Mesenchymal stem cell (in vitro differentiated cells and primary cell): ENCODE measurements at regions not wholly inside any gene's neighbourhood (a gene's known extent, or its start where the extent isn't known, plus 50 kb on each side); places are given as distances from the start of the nearest gene placed in this dataset.
"Not testable (repeated sequence)": the region's sequence is repeated elsewhere in the genome, so short reads cannot be mapped to it uniquely, and the experiment has no call there.

ENCODE experiments used
- DNase-seq: peaks from one replicate; pipeline ENCODE4 v3.0.0-alpha.2; 2013
- H2AFZ ChIP-seq: one replicate; pipeline ENCODE4 v1.6.1; 2013; ENCODE audit warnings: low read depth, mild to moderate bottlenecking, control low read depth, inconsistent platforms, low read length, moderate library complexity
- H2AK5ac ChIP-seq: 2 replicates; pipeline ENCODE4 v1.6.1; 2013; ENCODE audit warnings: low read length, moderate library complexity, mild to moderate bottlenecking, inconsistent platforms; ENCODE audit not compliant: severe bottlenecking
- H2BK120ac ChIP-seq: one replicate; pipeline ENCODE4 v1.6.1; 2013; ENCODE audit warnings: low read depth, mild to moderate bottlenecking, inconsistent platforms, low read length, moderate library complexity
- H2BK12ac ChIP-seq, 2 experiments: one replicate each; pipeline ENCODE4 v1.6.1; 2013; ENCODE audit warnings: inconsistent platforms in 2 of 2, low read length in 2 of 2, mild to moderate bottlenecking in 2 of 2, moderate library complexity in 2 of 2, control low read depth in 1 of 2
- H2BK15ac ChIP-seq: one replicate; pipeline ENCODE4 v1.6.1; 2013; ENCODE audit warnings: mild to moderate bottlenecking, low read depth, inconsistent platforms; ENCODE audit not compliant: poor library complexity, severe bottlenecking
- H2BK5ac ChIP-seq: 2 replicates; pipeline ENCODE4 v1.6.1; 2013; ENCODE audit warnings: low read depth, mild to moderate bottlenecking, low read length, control low read depth, inconsistent platforms; ENCODE audit not compliant: poor library complexity, severe bottlenecking
- H3K14ac ChIP-seq, 2 experiments: one replicate each; pipeline ENCODE4 v1.6.1; 2013; ENCODE audit warnings: inconsistent platforms in 2 of 2, low read length in 2 of 2, control low read depth in 1 of 2, mild to moderate bottlenecking in 1 of 2, moderate library complexity in 1 of 2
- H3K18ac ChIP-seq, 2 experiments: one replicate each; pipeline ENCODE4 v1.6.1; 2013; ENCODE audit warnings: inconsistent platforms in 2 of 2, low read length in 2 of 2, control low read depth in 1 of 2, low read depth in 1 of 2, mild to moderate bottlenecking in 1 of 2
- H3K23ac ChIP-seq, 2 experiments: one replicate each; pipeline ENCODE4 v1.6.1; 2013; ENCODE audit warnings: inconsistent platforms in 2 of 2, low read length in 2 of 2, mild to moderate bottlenecking in 2 of 2, moderate library complexity in 2 of 2, control low read depth in 1 of 2
- H3K27ac ChIP-seq: 2 replicates; pipeline ENCODE4 v1.5.1; 2013; ENCODE audit warnings: mild to moderate bottlenecking, moderate library complexity, low read length, control low read depth, inconsistent platforms; ENCODE audit not compliant: poor library complexity, severe bottlenecking
- H3K27me3 ChIP-seq, 2 experiments: 2 replicates each; pipeline versions ENCODE4 v1.6.1 to v1.7.0; 2013; ENCODE audit warnings: low read length in 2 of 2, mild to moderate bottlenecking in 2 of 2, moderate library complexity in 2 of 2, control low read depth in 1 of 2, inconsistent platforms in 1 of 2; ENCODE audit not compliant: control insufficient read depth in 1 of 2, insufficient read depth in 1 of 2
- H3K36me3 ChIP-seq, 2 experiments: 2 replicates each; pipeline versions ENCODE4 v1.6.1 to v1.7.0; 2013; ENCODE audit warnings: low read length in 2 of 2, control low read depth in 1 of 2, inconsistent platforms in 1 of 2, low read depth in 1 of 2, mild to moderate bottlenecking in 1 of 2; ENCODE audit not compliant: insufficient read depth in 2 of 2, control insufficient read depth in 1 of 2
- H3K4ac ChIP-seq, 2 experiments: one replicate each; pipeline ENCODE4 v1.6.1; 2013; ENCODE audit warnings: inconsistent platforms in 2 of 2, low read length in 2 of 2, mild to moderate bottlenecking in 2 of 2, moderate library complexity in 2 of 2, control low read depth in 1 of 2, low read depth in 1 of 2
- H3K4me1 ChIP-seq: 2 replicates; pipeline ENCODE4 v1.6.1; 2013; ENCODE audit warnings: low read depth, low read length, control low read depth; ENCODE audit not compliant: control insufficient read depth, insufficient read depth
- H3K4me2 ChIP-seq: 2 replicates; pipeline ENCODE4 v1.6.1; 2013; ENCODE audit warnings: low read length, mild to moderate bottlenecking, inconsistent platforms; ENCODE audit not compliant: poor library complexity, severe bottlenecking
- H3K4me3 ChIP-seq, 2 experiments: 2 replicates each; pipeline versions ENCODE4 v1.5.1 to v1.7.0; 2013; ENCODE audit warnings: low read length in 2 of 2, mild to moderate bottlenecking in 2 of 2, control low read depth in 1 of 2, low read depth in 1 of 2; ENCODE audit not compliant: insufficient read depth in 1 of 2
- H3K79me1 ChIP-seq: replicated peaks from 2 replicates; pipeline ENCODE4 v1.6.1; 2013; ENCODE audit warnings: mild to moderate bottlenecking, control low read depth, low read length, inconsistent platforms; ENCODE audit not compliant: poor library complexity, severe bottlenecking
- H3K9ac ChIP-seq: 2 replicates; pipeline ENCODE4 v1.7.0; 2013; ENCODE audit warnings: mild to moderate bottlenecking, low read length, moderate library complexity
- H3K9me3 ChIP-seq: 2 replicates; pipeline ENCODE4 v1.7.0; 2013; ENCODE audit warnings: mild to moderate bottlenecking, low read length; ENCODE audit not compliant: control insufficient read depth
- H4K8ac ChIP-seq: one replicate; pipeline ENCODE4 v1.6.1; 2013; ENCODE audit warnings: inconsistent platforms, mild to moderate bottlenecking, low read length, moderate library complexity
- H4K91ac ChIP-seq: one replicate; pipeline ENCODE4 v1.6.1; 2013; ENCODE audit warnings: mild to moderate bottlenecking, low read length, inconsistent platforms
- WGBS: methylation state at CpG from one replicate; pipeline ENCODE4 v1.1.7; 2013; ENCODE audit warnings: mixed read lengths; 5-methylcytosine and 5-hydroxymethylcytosine counted together

DNA sequence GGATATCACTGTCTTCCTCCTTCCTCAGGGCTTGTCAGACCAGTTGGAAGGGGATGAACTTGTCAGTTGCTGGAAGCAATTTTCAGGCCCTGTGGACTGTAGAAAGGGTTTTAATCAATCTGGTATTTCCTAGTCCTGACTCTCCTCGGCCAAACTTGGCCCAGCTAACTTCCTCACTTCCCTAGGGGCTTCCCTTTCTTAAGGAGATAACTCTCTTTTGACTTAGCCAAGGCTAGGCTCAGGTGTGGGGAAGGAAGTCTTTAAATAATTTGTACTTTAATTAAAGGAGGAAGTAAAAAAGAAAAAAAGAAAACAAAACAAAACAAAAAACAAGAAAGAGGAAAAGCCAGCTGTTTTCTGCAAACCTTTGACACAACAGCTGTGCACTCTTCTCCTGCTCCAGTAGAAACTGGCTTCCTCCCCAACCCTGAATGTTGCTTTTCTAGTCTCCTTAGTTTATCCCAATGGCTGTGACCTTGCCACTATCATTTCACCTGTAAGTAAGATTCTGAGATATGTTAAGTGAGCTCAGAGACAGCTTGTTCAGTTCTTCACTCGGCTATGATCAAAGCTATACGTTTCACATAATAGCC lies 53.0 kb upstream of the ST3GAL6 start:
- no peak overlapping the region for H3K4me3 ChIP-seq
- H3K4ac ChIP-seq = no peak overlapping the region
- no peaks in the 10 kb centered on the region for H3K79me1 ChIP-seq
- no peak overlapping the region for H2BK5ac ChIP-seq
- no peak overlapping the region for H3K18ac ChIP-seq
- no peak overlapping the region for H3K27ac ChIP-seq
- H4K8ac ChIP-seq = no peak overlapping the region
- H2BK120ac ChIP-seq = no peak overlapping the region
- H3K27me3 ChIP-seq = no peaks in the 10 kb centered on the region
- no peaks in the 10 kb centered on the region for H3K4me1 ChIP-seq
- no peak overlapping the region for H3K14ac ChIP-seq
- no peak overlapping the region for H3K4me2 ChIP-seq
- H2BK15ac ChIP-seq = no peak overlapping the region
- H3K9me3 ChIP-seq = no peaks in the 10 kb centered on the region
- no peak overlapping the region for H2AK5ac ChIP-seq
- no peak overlapping the region for H4K91ac ChIP-seq
- H3K36me3 ChIP-seq = no peaks in the 10 kb centered on the region
- no peak overlapping the region for H3K23ac ChIP-seq
- no peak overlapping the region for H2AFZ ChIP-seq
- H2BK12ac ChIP-seq = no peak overlapping the region
- DNase-seq = no peak
- H3K9ac ChIP-seq = no peak overlapping the region
- WGBS = no CpG with 5 or more reads among the region's 3 CpGs

DNA sequence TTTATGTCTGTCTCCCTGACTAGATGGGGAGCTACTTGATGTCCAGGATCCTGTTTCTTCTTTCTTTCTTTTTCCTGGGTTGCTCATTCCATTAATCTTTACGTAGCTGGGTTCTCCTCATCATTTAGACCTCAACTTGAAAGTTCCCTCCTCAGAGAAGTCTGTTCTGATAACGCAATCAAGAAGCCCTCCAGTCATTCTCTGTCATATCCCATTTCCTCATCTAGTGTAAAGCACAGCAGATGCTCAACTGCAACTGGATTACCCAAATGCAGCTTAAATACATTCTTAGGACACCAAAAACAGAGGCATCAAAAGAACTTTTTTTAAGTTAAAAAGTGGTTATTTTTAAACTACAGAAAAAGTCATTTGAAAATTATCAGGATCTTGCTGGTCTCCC lies 51.7 kb upstream of the ST3GAL6 start:
- no peak overlapping the region for H3K14ac ChIP-seq
- no peak overlapping the region for H2BK12ac ChIP-seq
- H2BK5ac ChIP-seq = no peak overlapping the region
- no peak overlapping the region for H4K91ac ChIP-seq
- no peak overlapping the region for H4K8ac ChIP-seq
- H2BK120ac ChIP-seq = no peak overlapping the region
- no peak overlapping the region for H2AFZ ChIP-seq
- no peaks in the 10 kb centered on the region for H3K27me3 ChIP-seq
- H3K4me3 ChIP-seq = no peak overlapping the region
- H2BK15ac ChIP-seq = no peak overlapping the region
- H3K36me3 ChIP-seq = no peaks in the 10 kb centered on the region
- no peak overlapping the region for H3K4ac ChIP-seq
- no peaks in the 10 kb centered on the region for H3K4me1 ChIP-seq
- no peak overlapping the region for H3K23ac ChIP-seq
- no peak overlapping the region for H3K27ac ChIP-seq
- no peak for DNase-seq
- WGBS = 71% methylated on average over 2 of the region's 2 CpGs
- no peak overlapping the region for H3K4me2 ChIP-seq
- no peak overlapping the region for H2AK5ac ChIP-seq
- H3K18ac ChIP-seq = no peak overlapping the region
- H3K9ac ChIP-seq = no peak overlapping the region
- H3K79me1 ChIP-seq = no peaks in the 10 kb centered on the region
- H3K9me3 ChIP-seq = no peaks in the 10 kb centered on the region

DNA sequence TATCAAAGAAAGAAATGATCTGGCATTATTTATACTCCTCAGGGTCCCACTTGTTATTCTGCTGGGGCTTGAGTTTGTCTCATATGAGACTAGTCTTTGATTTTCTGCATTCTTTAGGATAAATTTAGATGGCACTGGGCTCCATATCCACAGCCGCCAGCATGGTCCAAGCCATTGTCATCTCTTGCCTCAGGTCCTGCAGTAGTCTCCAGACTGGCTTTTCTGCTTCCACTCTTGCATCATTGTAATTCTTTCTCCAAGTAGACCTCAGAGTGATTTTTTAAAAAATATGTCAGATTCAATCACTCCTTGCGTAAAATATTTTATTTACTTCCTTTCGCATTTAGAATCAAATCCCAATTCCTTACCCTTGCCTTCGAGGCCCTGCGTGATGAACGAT lies 50.4 kb upstream of the ST3GAL6 start:
- Histone ChIP-seq H3K14ac (no peak overlapping the region), H3K23ac (no peak overlapping the region), H2BK12ac (no peak overlapping the region), H3K18ac (no peak overlapping the region), H4K8ac (no peak overlapping the region), H3K27ac (no peak overlapping the region), H4K91ac (no peak overlapping the region), H2BK5ac (no peak overlapping the region), H2AFZ (no peak overlapping the region), H2BK120ac (no peak overlapping the region), H2BK15ac (no peak overlapping the region), H3K4me2 (no peak overlapping the region), H3K4me3 (no peak overlapping the region), H3K9me3 (no peaks in the 10 kb centered on the region), H2AK5ac (no peak overlapping the region), H3K4me1 (no peaks in the 10 kb centered on the region), H3K4ac (no peak overlapping the region), H3K79me1 (no peaks in the 10 kb centered on the region), H3K9ac (no peak overlapping the region), H3K27me3 (no peaks in the 10 kb centered on the region), H3K36me3 (no peaks in the 10 kb centered on the region)
- no peak for DNase-seq
- WGBS = 98% methylated on average over 6 of the region's 6 CpGs

DNA sequence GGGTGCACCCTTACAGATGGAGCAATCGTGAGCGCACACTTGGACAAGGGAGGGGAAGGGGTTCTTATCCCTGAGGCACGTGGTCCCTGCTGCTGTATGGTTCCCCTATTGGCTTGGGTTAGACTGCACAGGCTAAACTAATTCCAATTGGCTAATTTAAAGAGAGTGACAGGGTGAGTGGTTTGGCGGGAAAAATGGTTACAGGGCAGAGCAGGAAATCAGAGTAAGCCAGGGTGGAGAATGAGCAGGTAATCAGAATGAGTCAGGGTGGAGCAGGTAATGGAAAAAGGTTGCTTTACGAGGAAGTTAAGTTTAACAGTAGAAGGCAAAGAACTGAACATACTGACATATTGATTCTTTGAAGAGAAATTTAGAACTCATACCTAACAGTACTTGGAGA lies 49.8 kb upstream of the ST3GAL6 start:
- H3K14ac ChIP-seq = not testable (repeated sequence)

More for the DNA sequence above, 49.8 kb upstream of the ST3GAL6 start:
- not testable (repeated sequence) for H3K4me1 ChIP-seq, H3K36me3 ChIP-seq, DNase-seq, H3K4me2 ChIP-seq, H3K23ac ChIP-seq, H3K27me3 ChIP-seq, H2AK5ac ChIP-seq, H3K27ac ChIP-seq, H3K4me3 ChIP-seq, H2BK15ac ChIP-seq, H4K91ac ChIP-seq, H4K8ac ChIP-seq, H3K9ac ChIP-seq, H3K18ac ChIP-seq, H2BK120ac ChIP-seq, H3K4ac ChIP-seq, H3K9me3 ChIP-seq, H2BK12ac ChIP-seq, H2BK5ac ChIP-seq, H3K79me1 ChIP-seq, H2AFZ ChIP-seq
- 93% methylated on average over 5 of the region's 5 CpGs for WGBS
